ENCODE measurements at regions not wholly inside any gene's neighbourhood (a gene's known extent, or its start where the extent isn't known, plus 50 kb on each side); places are given as distances from the start of the nearest gene placed in this dataset.
"Not testable (repeated sequence)": the region's sequence is repeated elsewhere in the genome, so short reads cannot be mapped to it uniquely, and the experiment has no call there.

GRCh38 chr14:25820368-25820767 is 770.4 kb upstream of the STXBP6 start:
- Mint-ChIP-seq H3K9me3 (peaks cover 0 to 10% (median 4%) of the 10 kb centered on the region in 7 donors), H3K27ac (no peak overlapping the region), H3K4me1 (no peaks in the 10 kb centered on the region), H3K4me3 (no peak overlapping the region), H3K36me3 (no peaks in the 10 kb centered on the region), H3K27me3 (no peaks in the 10 kb centered on the region)
- ATAC-seq (ENCODE audit: low read depth in 2 of 2) (no peak), DNase-seq (no peak)

- not testable (repeated sequence) for H3K27ac Mint-ChIP-seq; DNase-seq; H3K27me3 Mint-ChIP-seq; H3K4me3 Mint-ChIP-seq; H3K36me3 Mint-ChIP-seq; ATAC-seq (ENCODE audit: low read depth in 2 of 2); H3K4me1 Mint-ChIP-seq
- peaks cover 0 to 11% (median 2%) of the 10 kb centered on the region in 7 donors for H3K9me3 Mint-ChIP-seq
Measured at GRCh38 chr14:25814622-25815021, 764.7 kb upstream of the STXBP6 start.

GRCh38 chr14:25803386-25804018 is 753.6 kb upstream of the STXBP6 start:
- Mint-ChIP-seq H3K27ac (no peak overlapping the region), H3K27me3 (no peaks in the 10 kb centered on the region), H3K4me1 (no peaks in the 10 kb centered on the region), H3K9me3 (peaks cover 0 to 15% (median 3%) of the 10 kb centered on the region in 7 donors), H3K36me3 (no peaks in the 10 kb centered on the region), H3K4me3 (no peak overlapping the region)
- ATAC-seq (ENCODE audit: low read depth in 2 of 2), result no peak
- no peak for DNase-seq

- Mint-ChIP-seq H3K4me1 (no peaks in the 10 kb centered on the region), H3K27ac (no peak overlapping the region), H3K27me3 (no peaks in the 10 kb centered on the region), H3K4me3 (no peak overlapping the region), H3K36me3 (no peaks in the 10 kb centered on the region), H3K9me3 (peaks cover 0 to 15% (median 0%) of the 10 kb centered on the region in 7 donors)
- ATAC-seq (ENCODE audit: low read depth in 2 of 2) (no peak), DNase-seq (no peak)
Measured at GRCh38 chr14:25800841-25801240, 750.9 kb upstream of the STXBP6 start.

DNA sequence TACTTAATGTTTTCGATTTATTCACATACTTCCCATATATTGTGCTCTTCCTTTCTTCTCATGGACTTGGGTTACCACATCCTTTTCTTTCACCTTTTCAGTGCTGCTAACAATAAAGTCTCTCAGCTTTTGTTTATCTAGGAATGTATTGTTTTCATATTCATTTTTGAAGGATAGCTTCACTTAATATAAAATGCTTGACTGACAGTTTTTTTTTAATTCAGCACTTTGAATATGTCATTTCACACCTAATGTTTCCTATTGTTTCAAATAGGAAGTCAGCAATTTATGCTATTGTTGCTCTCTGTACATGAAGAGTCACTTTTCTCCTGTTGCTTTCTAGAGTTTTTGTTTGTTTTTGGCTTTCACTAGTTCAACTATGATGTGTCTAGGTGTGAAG is 738.3 kb upstream of the STXBP6 start:
- H3K27me3 Mint-ChIP-seq, result no peaks in the 10 kb centered on the region
- H3K4me1 Mint-ChIP-seq, result no peaks in the 10 kb centered on the region
- H3K27ac Mint-ChIP-seq, result no peak overlapping the region
- peaks cover 0 to 11% (median 5%) of the 10 kb centered on the region in 7 donors for H3K9me3 Mint-ChIP-seq
- DNase-seq, result no peak
- ATAC-seq (ENCODE audit: low read depth in 2 of 2), result no peak
- no peaks in the 10 kb centered on the region for H3K36me3 Mint-ChIP-seq
- H3K4me3 Mint-ChIP-seq, result no peak overlapping the region

DNA sequence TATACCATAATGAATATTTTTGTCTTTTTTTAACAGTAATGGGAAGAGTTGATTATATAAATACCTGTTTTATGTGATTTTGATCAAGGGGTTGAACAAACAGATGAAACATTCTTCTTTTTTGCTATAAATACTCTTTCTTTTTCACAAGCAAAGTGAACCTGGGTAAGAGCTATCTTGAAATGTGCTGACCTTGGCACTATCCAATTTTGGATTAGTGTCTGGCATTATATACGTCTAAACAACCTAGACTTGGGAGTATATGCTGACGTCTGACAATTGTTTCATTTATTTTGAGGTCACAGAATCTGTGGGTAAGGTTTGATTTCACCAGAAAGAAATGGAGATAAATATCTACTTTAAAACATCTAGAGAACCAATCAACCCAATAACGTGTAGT is 716.0 kb upstream of the STXBP6 start:
- ATAC-seq (ENCODE audit: low read depth in 2 of 2), result no peak

GRCh38 chr14:25759920-25760655 is 710.1 kb upstream of the STXBP6 start:
- no peaks in the 10 kb centered on the region for H3K27me3 Mint-ChIP-seq
- no peaks in the 10 kb centered on the region for H3K4me1 Mint-ChIP-seq
- DNase-seq, result no peak

More for the DNA sequence above, 716.0 kb upstream of the STXBP6 start:
- Mint-ChIP-seq H3K4me1 (no peaks in the 10 kb centered on the region), H3K36me3 (no peaks in the 10 kb centered on the region), H3K4me3 (no peak overlapping the region), H3K27ac (no peak overlapping the region), H3K27me3 (no peaks in the 10 kb centered on the region), H3K9me3 (peaks cover 0 to 9% (median 4%) of the 10 kb centered on the region in 7 donors)
- DNase-seq, result no peak

DNA sequence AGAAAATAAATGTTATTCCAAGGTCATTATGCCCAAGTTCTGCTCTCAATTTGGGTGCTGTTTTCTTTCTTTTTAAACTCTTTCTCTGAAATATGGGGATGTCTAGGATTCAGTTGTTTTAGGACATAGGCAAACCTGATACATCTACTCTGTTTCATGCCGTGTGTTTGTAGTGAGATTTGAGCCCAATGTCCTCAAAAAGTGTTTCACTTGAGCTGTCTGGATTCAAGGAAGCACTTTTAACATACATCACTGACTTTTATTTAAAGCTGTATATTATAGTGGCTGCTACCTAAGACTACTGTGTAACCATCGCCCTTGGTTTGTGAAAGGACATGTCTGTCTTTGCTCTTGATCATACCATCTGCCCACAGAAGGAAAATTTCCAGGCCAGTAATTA is 709.3 kb upstream of the STXBP6 start:
- ATAC-seq (ENCODE audit: low read depth in 2 of 2), result no peak
- no peak for DNase-seq
- Mint-ChIP-seq H3K4me3 (no peak overlapping the region), H3K27me3 (no peaks in the 10 kb centered on the region), H3K27ac (no peak overlapping the region), H3K4me1 (no peaks in the 10 kb centered on the region), H3K36me3 (no peaks in the 10 kb centered on the region), H3K9me3 (peaks cover 0 to 18% (median 2%) of the 10 kb centered on the region in 7 donors)

More at GRCh38 chr14:25759920-25760655, 710.1 kb upstream of the STXBP6 start:
- H3K9me3 Mint-ChIP-seq, result peaks cover 0 to 12% (median 5%) of the 10 kb centered on the region in 7 donors
- no peak overlapping the region for H3K27ac Mint-ChIP-seq
- H3K4me3 Mint-ChIP-seq, result no peak overlapping the region
- ATAC-seq (ENCODE audit: low read depth in 2 of 2), result no peak
- no peaks in the 10 kb centered on the region for H3K36me3 Mint-ChIP-seq

GRCh38 chr14:25757364-25757763 is 707.4 kb upstream of the STXBP6 start:
- Mint-ChIP-seq H3K27ac (no peak overlapping the region), H3K36me3 (no peaks in the 10 kb centered on the region), H3K4me3 (no peak overlapping the region), H3K27me3 (no peaks in the 10 kb centered on the region), H3K4me1 (no peaks in the 10 kb centered on the region), H3K9me3 (peaks cover 0 to 19% (median 0%) of the 10 kb centered on the region in 7 donors)
- DNase-seq, result no peak
- ATAC-seq (ENCODE audit: low read depth in 2 of 2), result no peak

DNA sequence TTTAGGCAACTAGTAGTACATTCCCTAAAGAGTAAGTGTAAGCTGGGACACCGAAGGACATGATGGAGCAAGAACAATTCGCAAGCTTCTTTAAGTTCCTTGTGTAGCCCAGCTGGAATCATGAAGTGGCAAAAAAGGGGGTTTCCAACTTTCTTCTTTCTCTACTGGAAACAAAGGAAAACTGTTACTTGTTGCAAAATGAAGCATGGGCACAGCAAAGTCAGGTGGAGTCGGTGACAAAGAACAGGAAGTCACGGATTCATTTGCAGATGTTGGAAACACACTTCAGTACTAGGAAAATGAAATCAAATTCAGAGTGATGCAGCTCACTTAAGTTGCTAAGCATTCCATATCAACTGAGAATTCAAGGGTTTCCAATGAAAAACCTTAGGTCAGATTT is 706.9 kb upstream of the STXBP6 start:
- no peaks in the 10 kb centered on the region for H3K4me1 Mint-ChIP-seq
- ATAC-seq (ENCODE audit: low read depth in 2 of 2) (no peak), DNase-seq (no peak)
- H3K36me3 Mint-ChIP-seq, result no peaks in the 10 kb centered on the region
- peaks cover 0 to 19% (median 0%) of the 10 kb centered on the region in 7 donors for H3K9me3 Mint-ChIP-seq
- H3K4me3 Mint-ChIP-seq, result no peak overlapping the region
- H3K27me3 Mint-ChIP-seq, result no peaks in the 10 kb centered on the region
- H3K27ac Mint-ChIP-seq, result no peak overlapping the region

GRCh38 chr14:25753130-25753529 is 703.2 kb upstream of the STXBP6 start:
- Mint-ChIP-seq H3K27ac (no peak overlapping the region), H3K4me1 (no peaks in the 10 kb centered on the region), H3K9me3 (peaks cover 0 to 14% (median 0%) of the 10 kb centered on the region in 7 donors), H3K27me3 (no peaks in the 10 kb centered on the region), H3K4me3 (no peak overlapping the region), H3K36me3 (no peaks in the 10 kb centered on the region)
- no peak for DNase-seq
- ATAC-seq (ENCODE audit: low read depth in 2 of 2), result no peak

- Mint-ChIP-seq H3K4me3 (no peak overlapping the region), H3K9me3 (peaks cover 0 to 15% (median 3%) of the 10 kb centered on the region in 7 donors), H3K4me1 (no peaks in the 10 kb centered on the region), H3K36me3 (no peaks in the 10 kb centered on the region), H3K27ac (no peak overlapping the region), H3K27me3 (no peaks in the 10 kb centered on the region)
- ATAC-seq (ENCODE audit: low read depth in 2 of 2) (no peak), DNase-seq (no peak)
Measured at GRCh38 chr14:25750436-25750835, 700.5 kb upstream of the STXBP6 start.

Measured in naive B cell (primary cell).